Parathyroid adenoma (tissue), 2 donors: ENCODE measurements at regions not wholly inside any gene's neighbourhood (a gene's known extent, or its start where the extent isn't known, plus 50 kb on each side); places are given as distances from the start of the nearest gene placed in this dataset.

Experiments
- H2AFZ ChIP-seq: fragments of 300-600 bp; sonication (generic); one replicate; pipeline ENCODE4 v1.7.0; 2017; ENCODE audit warnings: antibody characterized with exemption, mild to moderate bottlenecking
- H3K27ac ChIP-seq: fragments of 300-600 bp; sonication (generic); one replicate; pipeline ENCODE4 v1.7.0; 2017
- H3K27me3 ChIP-seq: fragments of 300-600 bp; sonication (generic); one replicate; pipeline ENCODE4 v1.7.0; 2017; ENCODE audit warnings: low read length; ENCODE audit not compliant: control insufficient read depth, insufficient read depth
- H3K36me3 ChIP-seq: fragments of 300-600 bp; sonication (generic); one replicate; pipeline ENCODE4 v1.7.0; 2017; ENCODE audit warnings: low read length; ENCODE audit not compliant: control insufficient read depth, insufficient read depth
- H3K4me1 ChIP-seq: fragments of 300-600 bp; sonication (generic); one replicate; pipeline ENCODE4 v1.7.0; 2017; ENCODE audit warnings: control low read depth
- H3K4me2 ChIP-seq: fragments of 300-600 bp; sonication (generic); one replicate; pipeline ENCODE4 v1.7.0; 2017; ENCODE audit warnings: low read length
- H3K4me3 ChIP-seq: fragments of 300-600 bp; sonication (generic); one replicate; pipeline ENCODE4 v1.7.0; 2017; ENCODE audit warnings: low read depth, low read length
- H3K79me2 ChIP-seq: fragments of 300-600 bp; sonication (generic); one replicate; pipeline ENCODE4 v1.7.0; 2017; ENCODE audit warnings: control low read depth
- H3K9ac ChIP-seq: fragments of 300-600 bp; sonication (generic); one replicate; pipeline ENCODE4 v1.7.0; 2017; ENCODE audit warnings: mild to moderate bottlenecking
- H3K9me3 ChIP-seq: fragments of 300-600 bp; sonication (generic); one replicate; pipeline ENCODE4 v1.7.0; 2017; ENCODE audit warnings: low read length; ENCODE audit not compliant: control insufficient read depth
- CTCF ChIP-seq: fragments of 300-600 bp; sonication (generic); IDR thresholded peaks from one replicate; pipeline ENCODE4 v1.7.0; 2017; ENCODE audit warnings: antibody characterized with exemption, mild to moderate bottlenecking
- donor health status: primary hyperparathyroidism.

GRCh38 chr11:96506041-96506440 lies 116.2 kb downstream of the JRKL start:
- H3K27me3 ChIP-seq = no peaks in the 10 kb centered on the region
- no peak overlapping the region for H2AFZ ChIP-seq
- no peaks in the 10 kb centered on the region for H3K79me2 ChIP-seq
- no peaks in the 10 kb centered on the region for H3K4me1 ChIP-seq
- H3K27ac ChIP-seq = no peak overlapping the region
- H3K36me3 ChIP-seq = no peaks in the 10 kb centered on the region
- H3K4me3 ChIP-seq = no peak overlapping the region
- TF ChIP-seq CTCF = no peak
- H3K4me2 ChIP-seq = no peak overlapping the region
- H3K9me3 ChIP-seq = no peaks in the 10 kb centered on the region
- no peak overlapping the region for H3K9ac ChIP-seq

- Histone ChIP-seq H3K4me2 (no peak overlapping the region), H3K9ac (no peak overlapping the region), H3K9me3 (no peaks in the 10 kb centered on the region), H3K4me1 (no peaks in the 10 kb centered on the region), H3K36me3 (no peaks in the 10 kb centered on the region), H3K4me3 (no peak overlapping the region), H3K27ac (no peak overlapping the region), H3K79me2 (no peaks in the 10 kb centered on the region), H2AFZ (no peak overlapping the region), H3K27me3 (no peaks in the 10 kb centered on the region)
- TF ChIP-seq CTCF = no peak
Measured at GRCh38 chr11:96506953-96507354, 117.1 kb downstream of the JRKL start.

GRCh38 chr11:96508861-96509260 lies 119.0 kb downstream of the JRKL start:
- no peak overlapping the region for H3K4me3 ChIP-seq
- H3K36me3 ChIP-seq = no peaks in the 10 kb centered on the region
- no peak overlapping the region for H2AFZ ChIP-seq
- TF ChIP-seq CTCF = no peak
- no peaks in the 10 kb centered on the region for H3K79me2 ChIP-seq
- H3K27ac ChIP-seq = no peak overlapping the region
- H3K4me2 ChIP-seq = no peak overlapping the region
- H3K9ac ChIP-seq = no peak overlapping the region
- H3K4me1 ChIP-seq = no peaks in the 10 kb centered on the region
- no peaks in the 10 kb centered on the region for H3K27me3 ChIP-seq
- no peaks in the 10 kb centered on the region for H3K9me3 ChIP-seq

GRCh38 chr11:96520939-96521338 lies 131.1 kb downstream of the JRKL start:
- no peaks in the 10 kb centered on the region for H3K4me1 ChIP-seq
- no peaks in the 10 kb centered on the region for H3K27me3 ChIP-seq
- H3K9ac ChIP-seq = no peak overlapping the region
- no peak overlapping the region for H3K4me3 ChIP-seq
- no peak for TF ChIP-seq CTCF
- H2AFZ ChIP-seq = no peak overlapping the region
- H3K27ac ChIP-seq = no peak overlapping the region
- no peaks in the 10 kb centered on the region for H3K9me3 ChIP-seq
- no peaks in the 10 kb centered on the region for H3K79me2 ChIP-seq
- H3K36me3 ChIP-seq = no peaks in the 10 kb centered on the region
- no peak overlapping the region for H3K4me2 ChIP-seq

GRCh38 chr11:96523656-96524055 lies 133.8 kb downstream of the JRKL start:
- no peak overlapping the region for H2AFZ ChIP-seq
- H3K4me3 ChIP-seq = no peak overlapping the region
- no peaks in the 10 kb centered on the region for H3K36me3 ChIP-seq
- no peak for TF ChIP-seq CTCF
- no peaks in the 10 kb centered on the region for H3K9me3 ChIP-seq
- H3K27me3 ChIP-seq = no peaks in the 10 kb centered on the region
- H3K27ac ChIP-seq = no peak overlapping the region
- no peak overlapping the region for H3K9ac ChIP-seq
- H3K79me2 ChIP-seq = no peaks in the 10 kb centered on the region
- no peaks in the 10 kb centered on the region for H3K4me1 ChIP-seq
- H3K4me2 ChIP-seq = no peak overlapping the region
